GM20000 (cell line): ENCODE measurements at regions not wholly inside any gene's neighbourhood (a gene's known extent, or its start where the extent isn't known, plus 50 kb on each side); places are given as distances from the start of the nearest gene placed in this dataset.
"Not testable (repeated sequence)": the region's sequence is repeated elsewhere in the genome, so short reads cannot be mapped to it uniquely, and the experiment has no call there.

Source experiments
- DNase-seq: peaks from one replicate; pipeline ENCODE4 v3.0.0; 2012; ENCODE audit warnings: low spot score
- TF ChIP-seq, protein P1 (sequence below): IDR thresholded peaks from 2 replicates; pipeline ENCODE4 v1.5.1; 2012; ENCODE audit warnings: mild to moderate bottlenecking, control low read depth; ENCODE audit errors: extremely low read depth, missing control alignments

DNA sequence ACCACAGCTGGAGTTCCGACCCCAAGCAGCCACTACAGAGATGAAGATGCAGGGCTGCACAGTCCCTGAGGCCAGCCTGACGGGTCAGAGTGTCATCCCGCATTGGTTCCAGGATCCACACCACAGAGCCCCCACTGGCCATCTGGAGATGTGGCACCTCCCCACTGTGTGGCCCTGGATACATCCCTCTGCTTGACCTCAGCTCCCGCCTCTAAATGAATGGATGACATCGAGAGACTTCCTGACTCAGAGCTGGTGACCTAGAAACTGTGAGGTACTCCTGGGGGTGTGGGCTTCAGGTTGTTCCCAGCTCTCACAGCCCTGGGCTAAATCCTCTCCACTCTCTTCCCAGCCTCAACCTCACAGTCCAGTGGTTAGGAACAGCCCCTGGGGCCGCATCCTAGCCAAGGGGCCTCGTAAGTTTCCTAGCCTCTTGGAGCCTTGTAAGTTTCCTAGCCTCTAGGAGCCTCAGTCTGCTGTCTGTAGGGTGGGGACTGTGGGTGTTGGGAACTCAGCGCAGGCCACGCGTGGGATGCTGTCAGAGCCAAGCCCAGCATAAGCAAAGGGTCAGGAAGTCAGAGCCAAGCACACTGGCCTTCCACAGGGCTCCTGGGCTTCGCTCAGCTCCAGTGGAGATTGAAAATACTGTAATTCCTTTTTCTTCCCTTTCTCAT is 87.5 kb upstream of the RUNX3 start:
- TF ChIP-seq, protein P1, sequence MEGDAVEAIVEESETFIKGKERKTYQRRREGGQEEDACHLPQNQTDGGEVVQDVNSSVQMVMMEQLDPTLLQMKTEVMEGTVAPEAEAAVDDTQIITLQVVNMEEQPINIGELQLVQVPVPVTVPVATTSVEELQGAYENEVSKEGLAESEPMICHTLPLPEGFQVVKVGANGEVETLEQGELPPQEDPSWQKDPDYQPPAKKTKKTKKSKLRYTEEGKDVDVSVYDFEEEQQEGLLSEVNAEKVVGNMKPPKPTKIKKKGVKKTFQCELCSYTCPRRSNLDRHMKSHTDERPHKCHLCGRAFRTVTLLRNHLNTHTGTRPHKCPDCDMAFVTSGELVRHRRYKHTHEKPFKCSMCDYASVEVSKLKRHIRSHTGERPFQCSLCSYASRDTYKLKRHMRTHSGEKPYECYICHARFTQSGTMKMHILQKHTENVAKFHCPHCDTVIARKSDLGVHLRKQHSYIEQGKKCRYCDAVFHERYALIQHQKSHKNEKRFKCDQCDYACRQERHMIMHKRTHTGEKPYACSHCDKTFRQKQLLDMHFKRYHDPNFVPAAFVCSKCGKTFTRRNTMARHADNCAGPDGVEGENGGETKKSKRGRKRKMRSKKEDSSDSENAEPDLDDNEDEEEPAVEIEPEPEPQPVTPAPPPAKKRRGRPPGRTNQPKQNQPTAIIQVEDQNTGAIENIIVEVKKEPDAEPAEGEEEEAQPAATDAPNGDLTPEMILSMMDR = no peak
- DNase-seq = no peak

DNA sequence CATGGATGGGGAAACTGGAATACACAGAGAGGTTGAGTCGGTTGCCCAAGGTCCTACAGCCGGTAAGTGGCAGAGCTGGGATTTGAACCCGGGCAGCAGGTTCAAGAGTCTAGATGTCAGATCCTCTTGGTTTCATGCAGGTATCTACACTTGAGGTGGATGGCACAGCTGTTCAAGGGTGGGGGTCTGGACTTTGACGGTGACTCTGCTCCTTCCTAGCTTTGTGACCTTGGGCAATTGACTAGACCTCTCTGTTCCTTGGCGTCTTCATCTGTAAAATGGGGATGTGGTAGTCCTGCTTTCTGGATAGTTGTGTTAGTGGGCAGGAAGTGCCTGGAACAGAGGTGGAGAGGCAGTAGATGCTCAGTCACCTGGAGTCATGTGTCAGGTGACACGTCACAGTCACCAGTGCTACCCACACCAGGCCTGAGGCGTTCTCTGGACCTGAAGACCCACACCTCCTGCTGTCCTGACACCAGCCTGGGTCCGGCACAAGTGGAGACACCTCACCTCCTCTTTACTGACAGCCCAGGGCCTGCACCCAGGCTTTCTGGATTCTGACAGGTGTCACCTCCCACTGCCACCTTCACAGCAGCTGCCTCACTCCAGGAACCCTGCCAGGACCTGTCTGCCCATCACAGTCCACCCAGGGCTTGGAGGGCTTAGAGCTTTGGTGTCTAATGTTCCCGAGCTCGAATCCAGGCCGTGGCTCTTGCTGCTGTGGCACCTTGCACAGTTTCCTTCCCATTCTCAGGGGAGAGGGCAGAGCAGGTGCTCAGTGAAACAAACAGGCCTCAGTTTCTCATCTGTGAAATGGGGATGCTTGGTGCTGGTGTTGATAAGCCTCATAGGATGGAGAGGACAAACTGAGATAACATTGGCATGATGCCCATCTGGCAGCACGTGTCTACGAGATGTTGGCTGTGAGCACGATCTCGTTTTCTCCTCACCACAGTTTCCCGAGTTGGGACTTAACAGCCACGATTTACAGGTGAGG is 83.2 kb upstream of the RUNX3 start:
- TF ChIP-seq, protein P1 = no peak
- DNase-seq = no peak

DNA sequence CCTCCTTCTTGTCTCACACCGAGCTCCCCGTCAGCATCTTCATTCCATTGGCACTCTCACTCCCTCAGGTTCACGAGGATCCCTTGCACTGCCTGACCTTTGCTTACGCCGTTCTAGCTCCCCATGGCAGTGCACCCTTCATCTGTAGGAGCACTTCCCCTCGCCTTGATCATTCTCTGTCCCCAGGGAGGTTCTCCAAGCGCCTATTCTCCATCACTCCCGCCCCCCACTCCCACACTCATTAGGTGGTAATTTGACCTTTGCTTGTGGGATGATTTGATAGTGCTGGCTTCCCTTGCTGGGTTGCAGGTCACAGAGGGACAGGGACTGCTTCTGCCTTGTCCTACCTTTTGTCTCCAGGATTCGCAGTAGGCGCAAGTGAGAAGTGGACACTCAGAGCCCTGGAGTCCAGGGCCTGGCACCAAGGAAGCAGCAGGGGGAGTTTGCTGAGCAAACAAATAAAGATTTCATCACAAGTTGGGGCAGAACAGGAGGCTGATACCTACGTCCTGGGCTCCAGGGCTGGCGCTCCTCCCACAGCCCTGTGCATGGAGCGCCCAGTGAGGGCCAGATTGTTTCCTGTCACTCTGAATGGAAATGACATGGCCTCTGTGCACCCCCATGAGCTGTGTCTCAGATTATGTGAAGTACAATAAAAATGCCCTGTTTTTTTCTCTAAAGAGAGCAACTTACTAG is 82.0 kb upstream of the RUNX3 start:
- no peak for DNase-seq
- TF ChIP-seq, protein P1 = no peak

DNA sequence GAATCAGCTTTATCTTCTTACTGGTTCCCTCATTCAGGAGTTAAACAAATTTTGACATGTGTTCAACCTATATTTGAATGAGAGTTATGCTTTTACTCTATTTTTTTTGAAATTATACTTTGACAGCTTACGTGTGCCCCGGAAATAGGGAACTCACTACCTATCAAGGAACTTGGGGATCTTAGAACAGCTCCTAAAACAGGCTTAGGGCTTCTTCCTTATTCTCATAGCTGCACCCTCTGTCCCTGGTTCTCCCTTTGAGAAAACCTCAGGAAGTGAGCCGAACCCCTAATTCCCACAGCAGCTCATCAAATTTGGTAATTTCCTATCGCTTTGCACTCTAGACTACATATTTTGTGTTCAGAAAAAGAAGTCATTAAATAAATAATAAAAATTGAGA is 81.2 kb upstream of the RUNX3 start:
- no peak for DNase-seq

DNA sequence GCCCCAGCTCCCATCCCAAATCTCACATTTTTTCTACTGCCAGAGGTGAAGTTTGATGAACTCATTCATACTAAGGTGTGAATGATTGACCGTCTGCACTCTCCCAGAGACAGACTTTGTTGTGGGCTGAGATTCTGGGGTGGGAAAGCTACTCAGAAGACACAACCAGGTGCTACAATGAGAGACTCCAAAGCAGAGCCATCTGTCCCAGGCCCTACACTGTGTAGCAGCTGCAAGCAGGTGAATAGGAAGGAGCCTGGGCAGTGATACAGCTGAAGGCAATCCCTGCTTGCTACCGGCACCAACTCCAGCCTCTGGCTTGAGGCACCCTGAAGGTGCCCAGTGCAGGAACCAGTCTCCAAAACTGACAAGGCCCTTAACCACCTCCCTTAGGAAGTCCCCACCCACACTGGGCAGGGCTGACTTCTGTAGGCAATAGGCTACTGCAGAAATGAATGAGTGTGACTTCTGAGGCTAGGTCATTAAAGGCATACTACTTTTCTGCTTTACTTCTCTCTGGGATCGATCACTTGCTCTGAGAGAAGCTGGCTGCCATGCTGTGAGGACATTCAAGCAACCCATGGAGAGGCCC is 79.7 kb upstream of the RUNX3 start:
- DNase-seq = no peak
- TF ChIP-seq, protein P1 = no peak

More for the DNA sequence above, 81.2 kb upstream of the RUNX3 start:
- TF ChIP-seq, protein P1 = no peak

DNA sequence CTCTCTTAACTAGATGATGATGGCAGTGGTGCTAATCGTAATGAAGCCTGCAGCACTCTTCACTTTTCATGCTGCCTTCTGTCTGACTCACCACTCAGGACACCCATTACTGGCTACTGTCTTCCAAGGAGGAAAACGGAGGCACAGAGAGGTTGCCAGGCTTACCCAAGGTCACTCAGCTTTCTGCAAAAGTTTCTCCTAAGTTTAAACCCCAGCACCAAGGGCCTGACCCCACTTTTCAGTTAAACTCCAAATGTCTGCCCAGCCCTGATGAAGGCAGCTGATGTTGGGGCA is 78.1 kb upstream of the RUNX3 start:
- TF ChIP-seq, protein P1 = no peak
- no peak for DNase-seq

DNA sequence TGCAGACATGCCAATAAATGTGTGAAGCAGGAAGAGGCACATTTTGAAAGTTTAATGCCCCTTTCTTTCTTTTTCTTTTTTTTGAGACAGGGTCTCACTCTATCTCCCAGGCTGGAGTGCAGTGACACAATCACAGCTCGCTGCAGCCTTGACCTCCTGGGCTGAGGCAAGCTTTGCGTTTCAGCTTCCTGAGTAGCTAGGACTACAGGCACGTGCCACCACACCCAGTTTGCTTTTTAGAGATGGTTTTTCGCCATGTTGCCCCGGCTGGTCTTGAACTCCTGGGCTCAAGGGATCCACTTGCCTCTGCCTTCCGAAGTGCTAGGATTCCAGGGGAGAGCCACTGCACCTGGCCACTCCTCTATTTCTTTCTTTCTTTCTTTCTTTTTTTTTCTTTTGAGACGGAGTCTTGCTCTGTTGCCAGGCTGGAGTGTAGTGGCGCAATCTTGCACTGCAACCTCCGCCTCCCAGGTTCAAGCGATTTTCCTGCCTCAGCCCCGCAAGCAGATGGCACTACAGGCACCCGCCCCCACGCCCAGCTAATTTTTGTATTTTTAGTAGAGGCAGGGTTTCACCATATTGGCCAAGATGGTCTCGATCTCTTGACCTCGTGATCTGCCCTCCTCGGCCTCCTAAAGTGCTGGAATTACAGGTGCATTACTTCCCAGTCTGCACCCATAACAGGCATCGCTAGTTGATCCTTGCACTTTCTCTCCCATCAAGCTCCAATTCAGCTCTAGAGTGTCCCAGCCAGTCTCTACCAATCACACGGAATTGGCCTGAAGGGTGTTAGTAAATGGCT is 77.5 kb upstream of the RUNX3 start:
- DNase-seq = not testable (repeated sequence)
